PC-3 (cell line): ENCODE measurements at regions not wholly inside any gene's neighbourhood (a gene's known extent, or its start where the extent isn't known, plus 50 kb on each side); places are given as distances from the start of the nearest gene placed in this dataset.

Experiments used
- ATAC-seq: fragments of 200-7000 bp; cut with Tn5 transposase; 2 replicates; pipeline ENCODE4 v1.9.1; 2020; ENCODE audit warnings: mild to moderate bottlenecking, moderate library complexity
- BruUV-seq: library from RNA; stranded (reverse); fragments of 400-500 nt; replicated peaks from 2 replicates; lab custom pipeline; 2021; lab: Mats Ljungman, UMichigan
- CTCF ChIA-PET: fragments of 300-600 bp; sonication (Branson Sonifier 250); formaldehyde crosslinking; loops from one replicate; lab custom pipeline; 2022; ENCODE audit warnings: antibody characterized with exemption; lab: Charles Lee
- POLR2A ChIA-PET: fragments of 300-600 bp; sonication (Branson Sonifier 250); formaldehyde crosslinking; loops from one replicate; lab custom pipeline; 2022; ENCODE audit warnings: antibody characterized with exemption; ENCODE audit not compliant: unreplicated experiment; lab: Charles Lee
- DNase-seq: peaks from one replicate; pipeline ENCODE4 v3.0.0-alpha.2; 2015
- H2AFZ ChIP-seq: fragments of 300-600 bp; sonication (generic); 2 replicates; pipeline ENCODE4 v1.6.0; 2016; ENCODE audit warnings: antibody characterized with exemption, low read length
- H3F3A ChIP-seq: fragments of 300-600 bp; sonication (generic); one replicate; pipeline ENCODE4 v1.6.0; 2017; ENCODE audit warnings: antibody characterized with exemption, low read length, control low read depth, mild to moderate bottlenecking; ENCODE audit not compliant: unreplicated experiment
- H3K27ac ChIP-seq: fragments of 300-600 bp; sonication (generic); 2 replicates; pipeline ENCODE4 v1.5.1; 2016; ENCODE audit warnings: mild to moderate bottlenecking, low read length
- H3K27me3 ChIP-seq: fragments of 300-600 bp; sonication (generic); 2 replicates; pipeline ENCODE4 v1.6.1; 2016; ENCODE audit warnings: low read length, mixed read lengths
- H3K36me3 ChIP-seq: fragments of 300-600 bp; sonication (generic); 2 replicates; pipeline ENCODE4 v1.6.1; 2016; ENCODE audit warnings: low read depth, mixed run types, low read length, mixed read lengths
- H3K4me1 ChIP-seq: fragments of 300-600 bp; sonication (generic); 2 replicates; pipeline ENCODE4 v1.5.1; 2016; ENCODE audit warnings: low read length; ENCODE audit not compliant: insufficient read depth
- H3K4me2 ChIP-seq: fragments of 300-600 bp; sonication (generic); 2 replicates; pipeline ENCODE4 v1.6.0; 2016; ENCODE audit warnings: low read length
- H3K4me3 ChIP-seq: fragments of 300-600 bp; sonication (generic); 2 replicates; pipeline ENCODE4 v1.5.1; 2016; ENCODE audit warnings: mild to moderate bottlenecking, low read length, mixed read lengths
- H3K79me2 ChIP-seq: fragments of 300-600 bp; sonication (generic); 2 replicates; pipeline ENCODE4 v1.6.1; 2017; ENCODE audit warnings: low read length, mixed read lengths
- H3K9ac ChIP-seq: fragments of 300-600 bp; sonication (generic); 2 replicates; pipeline ENCODE4 v1.6.0; 2016; ENCODE audit warnings: mild to moderate bottlenecking, low read length
- H3K9me2 ChIP-seq: fragments of 300-600 bp; sonication (generic); replicated peaks from 2 replicates; pipeline ENCODE4 v1.6.1; 2016; ENCODE audit warnings: mixed run types, low read length, mixed read lengths
- H3K9me3 ChIP-seq: fragments of 300-600 bp; sonication (generic); 2 replicates; pipeline ENCODE4 v1.6.1; 2016; ENCODE audit warnings: low read length, mixed read lengths
- H4K20me1 ChIP-seq: fragments of 300-600 bp; sonication (generic); 2 replicates; pipeline ENCODE4 v1.6.1; 2016; ENCODE audit warnings: low read length, mixed read lengths
- CTCF ChIP-seq: fragments of 300-600 bp; sonication (generic); conservative IDR thresholded peaks from 2 replicates; pipeline ENCODE4 v1.5.1; 2017; ENCODE audit warnings: antibody characterized with exemption, low read depth, mild to moderate bottlenecking, low read length
- EZH2 ChIP-seq: fragments of 300-600 bp; sonication (generic); IDR thresholded peaks from one replicate; pipeline ENCODE4 v1.6.1; 2017; ENCODE audit warnings: antibody characterized with exemption, mild to moderate bottlenecking, low read length; ENCODE audit not compliant: unreplicated experiment
- EZH2phosphoT487 ChIP-seq: fragments of 300-600 bp; sonication (generic); IDR thresholded peaks from 2 replicates; pipeline ENCODE4 v1.6.1; 2018; ENCODE audit warnings: mild to moderate bottlenecking, antibody characterized with exemption, low read length, borderline replicate concordance
- intact Hi-C: fragments of 100-400 bp; cut with micrococcal nuclease; formaldehyde crosslinking; loops from 2 replicates; pipeline ENCODE4 v1.9.0; 2023

DNA sequence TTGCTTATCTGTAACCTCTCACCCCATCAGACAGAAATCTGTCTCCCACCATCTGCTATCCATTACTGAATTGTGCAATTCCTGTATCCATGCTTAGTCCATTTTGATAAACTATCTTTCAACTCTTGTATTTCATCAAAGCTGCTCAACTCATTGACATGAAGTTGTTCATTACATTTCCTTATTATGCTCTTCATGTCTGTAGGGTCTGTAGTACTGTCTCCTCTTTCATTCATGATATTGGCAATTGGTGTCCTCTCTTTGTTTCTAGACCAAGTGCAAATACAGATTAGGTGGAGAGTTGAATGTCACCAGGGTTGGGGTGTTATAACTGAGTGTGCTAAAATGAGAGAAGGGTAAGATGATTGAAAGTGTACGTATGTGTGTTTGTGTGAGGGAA is 69.2 kb upstream of the ADRA2C start:
- H3K79me2 ChIP-seq = no peaks in the 10 kb centered on the region
- no peaks in the 10 kb centered on the region for H4K20me1 ChIP-seq
- no peak overlapping the region for H3K4me3 ChIP-seq
- H3K27ac ChIP-seq = no peak overlapping the region
- intact Hi-C loops = no loop called here
- no TSS peak for BruUV-seq
- H3K4me2 ChIP-seq = no peak overlapping the region
- H3K4me1 ChIP-seq = no peaks in the 10 kb centered on the region
- no peaks in the 10 kb centered on the region for H3F3A ChIP-seq
- no peak overlapping the region for H3K9ac ChIP-seq
- ChIA-PET CTCF (no interaction called here), POLR2A (no interaction called here)
- H2AFZ ChIP-seq = no peak overlapping the region
- H3K27me3 ChIP-seq = peaks cover 13% of the 10 kb centered on the region; the same call in 1 of the 2 replicates
- H3K9me2 ChIP-seq = no peaks in the 10 kb centered on the region
- ATAC-seq (no peak), DNase-seq (no peak)
- TF ChIP-seq EZH2 (no peak), CTCF (no peak), EZH2phosphoT487 (no peak)
- H3K9me3 ChIP-seq = no peaks in the 10 kb centered on the region
- H3K36me3 ChIP-seq = no peaks in the 10 kb centered on the region

GRCh38 chr4:3690551-3691152 is 75.5 kb upstream of the ADRA2C start:
- POLR2A ChIA-PET = no interaction called here
- ATAC-seq (no peak), DNase-seq (no peak)
- Histone ChIP-seq H2AFZ (no peak overlapping the region), H3K27ac (no peak overlapping the region), H3K9ac (no peak overlapping the region), H3K36me3 (no peaks in the 10 kb centered on the region), H3K79me2 (no peaks in the 10 kb centered on the region), H3F3A (no peaks in the 10 kb centered on the region), H3K4me1 (no peaks in the 10 kb centered on the region), H3K9me2 (no peaks in the 10 kb centered on the region), H3K27me3 (peaks cover 7% of the 10 kb centered on the region; the same call in 1 of the 2 replicates), H4K20me1 (no peaks in the 10 kb centered on the region), H3K9me3 (no peaks in the 10 kb centered on the region), H3K4me3 (no peak overlapping the region), H3K4me2 (no peak overlapping the region)
- CTCF ChIA-PET = no interaction called here
- intact Hi-C loops = no loop called here
- no TSS peak for BruUV-seq
- TF ChIP-seq CTCF (no peak), EZH2phosphoT487 (no peak), EZH2 (no peak)
